ENCODE measurements at regions not wholly inside any gene's neighbourhood (a gene's known extent, or its start where the extent isn't known, plus 50 kb on each side); places are given as distances from the start of the nearest gene placed in this dataset.
A peak's percentile ranks its signal among the peaks of the same experiment; 100 is the strongest.

GRCh38 chr2:196322973-196323810 lies 151.8 kb upstream of the STK17B start:
- DNase-seq = no peak

GRCh38 chr2:196324211-196324610 lies 152.8 kb upstream of the STK17B start:
- no peak for DNase-seq

- DNase-seq = peak; percentile 60
Observed at GRCh38 chr2:196328088-196328680, 156.8 kb upstream of the STK17B start.

- DNase-seq = peak; percentile 47
Observed at GRCh38 chr2:196329959-196330358, 158.6 kb upstream of the STK17B start.

- DNase-seq = peak; percentile 76
Observed at GRCh38 chr2:196330645-196331044, 159.3 kb upstream of the STK17B start.

DNA sequence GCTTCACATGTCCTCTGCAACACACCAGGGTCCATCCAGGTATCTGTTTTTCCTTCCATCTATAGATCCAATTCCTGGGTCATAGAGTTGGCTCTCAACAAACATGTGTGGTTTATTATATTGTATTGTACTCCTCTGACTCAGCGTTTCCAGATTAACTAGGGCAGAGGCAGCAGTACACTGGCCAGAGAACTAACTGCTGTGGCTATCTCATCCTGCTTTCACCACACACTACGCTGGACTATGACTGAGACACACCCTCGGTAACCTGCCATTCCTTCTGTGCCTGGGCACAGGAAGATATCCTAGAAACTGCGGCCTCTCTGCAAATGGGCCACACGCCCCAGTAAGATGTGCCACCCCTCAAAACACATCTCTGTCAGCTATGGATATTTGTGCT lies 159.8 kb upstream of the STK17B start:
- DNase-seq = peak; percentile 55

- no peak for DNase-seq
Observed at GRCh38 chr2:196331851-196332250, 160.5 kb upstream of the STK17B start.

- DNase-seq = no peak
Observed at GRCh38 chr2:196333397-196333796, 162.0 kb upstream of the STK17B start.

- DNase-seq = no peak
Observed at GRCh38 chr2:196334710-196335109, 163.3 kb upstream of the STK17B start.

- peak; percentile 2 for DNase-seq
Observed at GRCh38 chr2:196335221-196335634, 163.8 kb upstream of the STK17B start.

GRCh38 chr2:196336207-196336606 lies 164.8 kb upstream of the STK17B start:
- DNase-seq = no peak

- no peak for DNase-seq
Observed at GRCh38 chr2:196336715-196337114, 165.3 kb upstream of the STK17B start.

DNA sequence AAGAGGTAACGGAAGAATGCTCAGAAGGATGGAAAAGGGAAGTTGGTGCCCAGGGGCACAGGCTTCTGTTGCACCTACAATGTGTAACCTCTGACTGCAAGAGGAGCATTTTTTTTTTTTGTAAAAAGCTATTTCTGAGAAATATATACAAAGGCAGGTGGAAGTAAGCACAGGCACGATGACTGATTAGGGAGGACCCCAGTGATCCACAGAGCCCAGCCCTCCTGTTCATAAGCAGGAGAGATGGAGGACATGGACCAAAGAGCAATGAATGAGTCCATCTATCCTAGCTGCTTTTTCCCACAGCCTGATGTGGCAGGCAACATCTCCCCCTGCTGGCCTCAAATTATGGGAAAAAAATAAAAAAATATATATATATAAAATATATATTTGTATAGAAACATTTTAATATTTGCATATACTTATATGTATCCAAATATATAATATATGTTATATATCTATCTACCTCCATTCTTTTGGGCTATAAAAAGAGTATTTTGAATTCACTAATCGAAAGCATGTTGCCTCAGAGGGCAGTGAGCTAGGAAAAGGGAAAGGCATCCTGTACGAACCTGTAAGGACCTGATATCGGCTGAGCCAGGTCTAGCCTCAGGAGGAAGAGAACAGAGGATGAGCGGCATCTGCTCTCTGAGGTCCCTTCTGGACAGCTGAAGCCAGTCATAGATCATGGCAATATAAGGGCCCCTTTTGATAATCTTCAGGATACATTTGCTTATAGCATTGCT lies 166.0 kb upstream of the STK17B start:
- DNase-seq = peak; percentile 43

GRCh38 chr2:196338440-196338839 lies 167.1 kb upstream of the STK17B start:
- DNase-seq = no peak

DNA sequence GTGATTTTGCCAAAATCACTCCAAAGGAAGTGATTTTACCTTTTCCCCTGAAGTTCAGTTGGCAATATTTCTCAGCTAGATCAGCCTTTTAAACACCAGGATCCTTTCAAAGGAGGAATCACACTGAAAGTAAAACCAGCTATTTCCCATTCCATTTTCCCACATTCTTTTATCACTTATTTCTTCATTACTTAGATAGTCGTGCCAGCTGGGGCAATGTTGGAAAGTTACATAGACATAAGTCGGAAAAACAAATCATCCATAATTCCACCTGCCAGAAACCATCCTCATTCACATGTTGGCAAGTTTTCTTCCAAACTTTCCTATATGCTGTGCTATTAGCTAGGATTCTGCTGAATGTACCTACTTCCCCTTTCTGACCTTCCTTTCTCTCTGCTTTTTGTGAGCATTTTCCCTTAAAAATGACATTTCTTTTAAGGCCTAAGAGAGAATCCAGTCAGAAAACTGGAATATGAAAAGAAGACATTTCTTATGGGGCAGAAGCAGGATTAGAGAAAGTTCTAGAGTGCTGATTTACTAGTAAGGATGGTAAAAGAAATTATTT lies 170.0 kb upstream of the STK17B start:
- no peak for DNase-seq

- DNase-seq = no peak
Observed at GRCh38 chr2:196344397-196344796, 173.0 kb upstream of the STK17B start.

GRCh38 chr2:196353717-196354116 lies 182.3 kb upstream of the STK17B start:
- DNase-seq = no peak

DNA sequence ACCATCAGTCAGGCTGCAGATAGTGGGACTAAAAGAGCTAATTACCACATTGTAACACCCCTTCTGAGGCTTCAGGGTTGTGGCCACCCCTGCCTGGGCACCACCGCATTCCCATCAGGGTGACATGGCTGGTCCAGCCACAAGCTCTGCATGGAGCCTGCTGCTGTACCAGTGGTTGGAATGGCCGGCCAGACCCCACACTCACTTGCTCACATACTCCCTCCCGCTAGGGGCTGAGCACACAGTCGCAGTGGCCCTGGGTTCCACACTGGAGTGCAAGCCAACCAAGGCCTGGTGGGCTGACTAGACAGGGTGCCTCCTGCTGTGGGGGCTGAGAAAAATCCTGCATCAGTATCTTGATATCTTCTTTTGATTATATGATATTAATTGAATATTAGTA lies 182.8 kb upstream of the STK17B start:
- no peak for DNase-seq

- DNase-seq = no peak
Observed at GRCh38 chr2:196356332-196356731, 185.0 kb upstream of the STK17B start.

GRCh38 chr2:196360650-196361049 lies 189.3 kb upstream of the STK17B start:
- DNase-seq = no peak

- DNase-seq = no peak
Observed at GRCh38 chr2:196361606-196362326, 190.4 kb upstream of the STK17B start.

DNA sequence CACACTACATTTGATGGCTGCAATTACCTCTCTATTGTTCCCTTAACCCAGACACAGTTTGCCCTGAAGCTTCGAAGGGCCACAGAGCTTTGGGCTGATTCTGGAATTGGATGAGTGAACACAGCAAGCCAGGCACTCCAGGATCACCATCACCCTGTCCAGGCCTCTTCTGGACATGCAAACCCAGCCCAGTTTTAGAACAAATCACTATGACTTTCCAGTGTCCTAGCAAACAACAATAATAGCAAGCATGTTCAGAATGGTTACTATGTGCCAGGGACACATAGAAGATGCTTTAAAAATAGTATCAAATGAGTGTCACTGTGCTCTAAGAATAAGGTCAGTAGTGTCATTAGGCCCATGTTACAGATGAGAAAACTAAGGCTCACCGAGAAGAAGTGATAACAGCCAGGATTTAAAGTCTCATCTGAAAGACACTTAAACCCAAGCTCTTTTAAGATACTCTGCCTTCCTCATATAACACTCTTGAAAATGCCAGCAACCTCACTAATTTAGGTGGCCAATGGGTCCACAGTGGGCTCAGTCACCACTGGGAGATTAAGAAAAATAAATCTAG lies 191.7 kb upstream of the STK17B start:
- peak; percentile 5 for DNase-seq
